Activated CD4-positive, alpha-beta memory T cell treated with anti-CD3 and anti-CD28 coated beads, Interleukin-2, amount 10 ng/mL, durations not matched to agents 7 days and 5 days (primary cell): ENCODE measurements at regions not wholly inside any gene's neighbourhood (a gene's known extent, or its start where the extent isn't known, plus 50 kb on each side); places are given as distances from the start of the nearest gene placed in this dataset.
A peak's percentile ranks its signal among the peaks of the same experiment; 100 is the strongest.
"Not testable (repeated sequence)": the region's sequence is repeated elsewhere in the genome, so short reads cannot be mapped to it uniquely, and the experiment has no call there.

Source experiments
- CTCF ChIA-PET: fragments of 350-600 bp; sonication (Branson Sonifier 250); formaldehyde crosslinking; loops from one replicate; lab custom pipeline; 2021; ENCODE audit warnings: antibody characterized with exemption, inconsistent platforms; lab: Charles Lee
- POLR2A ChIA-PET: fragments of 350-600 bp; sonication (Branson Sonifier 250); formaldehyde crosslinking; loops from one replicate; lab custom pipeline; 2021; ENCODE audit warnings: antibody characterized with exemption; lab: Charles Lee
- DNase-seq: peaks from one replicate; pipeline ENCODE4 v3.0.0-alpha.2; 2020
- H3K27ac Mint-ChIP-seq: one replicate; pipeline ENCODE4 v1.8.0; 2021; ENCODE audit warnings: mild to moderate bottlenecking, mixed read lengths
- H3K27me3 Mint-ChIP-seq: one replicate; pipeline ENCODE4 v1.8.0; 2021; ENCODE audit warnings: mixed read lengths
- H3K36me3 Mint-ChIP-seq: one replicate; pipeline ENCODE4 v1.8.0; 2021; ENCODE audit warnings: low read depth, mixed read lengths
- H3K4me1 Mint-ChIP-seq: one replicate; pipeline ENCODE4 v1.8.0; 2021; ENCODE audit warnings: mixed read lengths
- H3K4me3 Mint-ChIP-seq: one replicate; pipeline ENCODE4 v1.8.0; 2021; ENCODE audit warnings: mild to moderate bottlenecking, mixed read lengths
- H3K9me3 Mint-ChIP-seq: one replicate; pipeline ENCODE4 v1.8.0; 2021; ENCODE audit warnings: mixed read lengths

DNA sequence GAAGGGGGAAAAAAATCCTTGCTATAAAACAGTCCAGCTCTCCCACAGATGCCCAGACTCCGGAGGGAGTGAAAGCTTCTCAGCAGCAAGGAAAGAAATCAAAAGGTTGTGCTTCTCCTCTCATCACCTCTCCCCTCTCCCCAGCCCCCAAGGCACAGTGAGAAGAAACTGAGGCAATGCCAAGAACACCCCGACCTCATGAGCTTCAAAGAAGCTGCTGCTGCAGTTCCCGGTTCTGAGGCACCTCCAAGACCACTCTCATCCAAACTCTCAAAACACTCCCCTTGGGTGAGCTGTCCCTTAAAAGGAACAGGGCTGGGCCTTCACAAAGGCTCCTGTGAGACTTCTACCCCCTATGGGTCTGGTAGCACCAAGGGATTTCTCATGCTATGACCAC lies 62.0 kb upstream of the KLF7 start:
- POLR2A ChIA-PET: no interaction called here
- CTCF ChIA-PET: no interaction called here
- H3K4me1 Mint-ChIP-seq: peaks cover 47% of the 10 kb centered on the region

DNA sequence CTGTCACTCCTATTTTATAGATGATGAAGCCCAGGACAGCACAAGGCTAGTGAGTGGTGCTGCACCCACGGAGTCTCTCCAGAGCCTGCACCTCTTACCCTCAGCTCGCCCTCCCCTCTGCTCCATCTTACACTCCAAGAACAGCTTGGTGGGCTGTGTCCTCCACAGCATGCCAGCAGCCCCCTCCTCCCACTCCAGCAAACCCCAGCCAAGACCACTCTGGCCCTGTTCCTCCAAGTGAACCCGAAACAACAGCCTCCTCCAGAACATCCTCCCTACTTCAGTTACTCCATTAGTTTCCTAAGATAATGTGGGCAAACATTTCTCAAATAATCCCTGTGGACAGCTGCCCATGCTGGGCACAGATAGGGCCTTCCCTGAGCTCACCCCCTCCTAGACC lies 62.7 kb upstream of the KLF7 start:
- Mint-ChIP-seq H3K27ac (no peak overlapping the region), H3K4me1 (peaks cover 42% of the 10 kb centered on the region), H3K4me3 (no peak overlapping the region), H3K27me3 (peaks cover 2% of the 10 kb centered on the region), H3K36me3 (no peaks in the 10 kb centered on the region), H3K9me3 (no peaks in the 10 kb centered on the region)
- no peak for DNase-seq
- POLR2A ChIA-PET: no interaction called here
- CTCF ChIA-PET: no interaction called here

More for the DNA sequence above, 62.0 kb upstream of the KLF7 start:
- Mint-ChIP-seq H3K9me3 (no peaks in the 10 kb centered on the region), H3K36me3 (no peaks in the 10 kb centered on the region), H3K27ac (no peak overlapping the region), H3K27me3 (peaks cover 2% of the 10 kb centered on the region), H3K4me3 (no peak overlapping the region)
- no peak for DNase-seq

DNA sequence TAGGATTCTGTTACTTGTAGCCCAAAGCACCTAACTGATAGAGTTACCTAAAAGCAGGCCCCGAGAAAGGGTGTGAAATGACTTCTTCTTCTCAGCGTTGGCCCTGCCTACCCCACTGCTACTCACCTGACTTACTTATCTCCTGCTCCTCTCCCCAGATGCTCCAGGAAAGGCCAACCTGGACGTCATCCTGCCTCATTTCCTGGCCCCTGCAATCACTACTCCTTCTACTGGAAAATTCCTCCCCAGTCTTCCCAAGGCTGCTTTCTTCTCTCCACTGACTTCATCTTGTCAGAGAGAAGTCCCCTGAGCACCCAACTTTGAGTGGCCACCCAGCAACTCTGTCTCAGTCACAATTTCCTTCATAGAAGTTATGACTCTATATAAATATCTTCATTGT lies 63.4 kb upstream of the KLF7 start:
- POLR2A ChIA-PET: no interaction called here
- CTCF ChIA-PET: interaction anchor here (0.6 to 0.9 kb wide), 2 partner anchors 11 to 159 kb away, joined by 3 to 4 read pairs; no protein-coding TSS in a partner anchor
- no peak overlapping the region for H3K4me3 Mint-ChIP-seq
- H3K4me1 Mint-ChIP-seq: peaks cover 40% of the 10 kb centered on the region
- H3K36me3 Mint-ChIP-seq: no peaks in the 10 kb centered on the region
- DNase-seq: no peak
- H3K9me3 Mint-ChIP-seq: no peaks in the 10 kb centered on the region
- no peak overlapping the region for H3K27ac Mint-ChIP-seq
- peaks cover 2% of the 10 kb centered on the region for H3K27me3 Mint-ChIP-seq

DNA sequence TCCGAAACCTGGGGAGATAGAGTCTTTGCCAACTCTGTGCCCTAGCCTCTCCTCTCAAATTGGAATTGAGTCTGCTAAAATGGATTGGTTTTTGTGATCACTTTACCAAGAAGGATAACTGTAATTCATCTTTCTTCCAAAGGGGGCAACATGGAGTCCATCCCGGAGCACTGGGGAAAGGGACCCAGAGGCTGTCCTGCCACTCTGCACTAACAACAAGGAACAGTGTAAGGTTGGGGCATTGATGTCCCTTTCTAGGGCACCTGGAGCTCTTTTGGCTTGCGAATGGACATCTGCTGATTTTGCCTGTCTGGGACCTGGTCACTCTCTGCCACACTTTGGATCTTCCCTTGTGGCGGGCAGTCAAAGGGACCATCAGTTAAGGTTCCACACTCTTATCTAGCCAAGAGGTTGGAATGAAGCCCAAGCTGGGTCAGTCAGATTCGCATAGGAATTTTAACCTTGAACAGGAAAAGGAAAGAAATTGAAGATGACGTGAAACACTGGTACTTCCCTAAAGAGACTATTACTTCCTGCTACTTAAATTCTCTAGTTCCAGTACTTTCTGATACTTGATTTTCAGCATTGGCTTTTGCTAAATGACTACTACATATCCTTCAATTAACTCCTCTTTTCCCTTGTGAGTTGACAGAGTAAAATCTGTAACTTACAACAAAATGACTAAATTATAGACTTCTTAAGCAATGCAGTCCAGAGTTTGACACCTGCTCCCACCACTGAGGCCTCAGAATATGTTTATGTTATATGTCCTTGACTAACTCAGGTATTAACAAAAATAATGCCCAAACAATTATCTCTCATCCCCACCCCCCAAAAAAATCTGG lies 64.7 kb upstream of the KLF7 start:
- DNase-seq: no peak
- Mint-ChIP-seq H3K4me1 (peaks cover 28% of the 10 kb centered on the region), H3K36me3 (no peaks in the 10 kb centered on the region), H3K27ac (no peak overlapping the region), H3K4me3 (no peak overlapping the region), H3K9me3 (no peaks in the 10 kb centered on the region), H3K27me3 (peaks cover 2% of the 10 kb centered on the region)
- ChIA-PET POLR2A (no interaction called here), CTCF (interaction anchor here (0.9 kb wide), 1 partner anchor 10 kb away, joined by 4 read pairs; no protein-coding TSS in a partner anchor)

DNA sequence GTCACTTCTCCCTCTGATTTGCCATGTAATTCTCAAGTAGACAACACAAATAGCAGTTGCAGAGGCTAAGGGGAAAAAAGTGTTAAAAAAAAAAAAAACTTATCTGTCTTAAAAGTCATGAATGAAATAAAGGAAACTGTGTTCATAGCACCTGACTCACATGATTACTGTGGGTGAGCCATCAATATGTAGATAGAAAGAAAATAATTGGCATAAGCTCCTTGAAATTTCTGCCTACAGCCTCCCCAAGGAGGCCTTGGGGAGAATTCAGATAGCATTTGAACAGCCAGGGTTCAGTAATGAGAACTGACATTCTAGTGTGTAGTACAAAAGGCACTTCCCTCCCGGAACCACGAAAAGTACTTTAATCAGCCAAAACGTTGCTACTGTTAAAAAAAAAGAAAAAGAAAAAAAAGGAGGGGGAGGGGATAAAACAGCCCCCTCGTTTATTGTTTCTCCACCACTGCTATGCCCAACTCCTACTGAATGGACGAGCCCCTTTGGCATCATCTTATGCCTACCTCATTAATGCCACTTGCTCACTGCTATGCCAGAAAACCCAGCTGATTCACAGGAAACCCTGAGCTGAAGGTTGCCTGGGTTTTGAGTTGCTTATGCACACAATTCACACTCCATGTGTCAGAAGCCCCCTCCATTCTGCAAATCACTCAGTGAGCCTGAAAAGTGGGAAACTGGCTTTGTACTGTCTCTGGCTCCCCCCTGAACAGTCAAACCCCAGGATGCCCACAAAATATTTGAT lies 65.5 kb upstream of the KLF7 start:
- ChIA-PET POLR2A (no interaction called here), CTCF (no interaction called here)
- DNase-seq: no peak
- no peaks in the 10 kb centered on the region for H3K9me3 Mint-ChIP-seq
- no peak overlapping the region for H3K4me3 Mint-ChIP-seq
- H3K27me3 Mint-ChIP-seq: peaks cover 2% of the 10 kb centered on the region
- peaks cover 22% of the 10 kb centered on the region for H3K4me1 Mint-ChIP-seq
- H3K27ac Mint-ChIP-seq: no peak overlapping the region
- no peaks in the 10 kb centered on the region for H3K36me3 Mint-ChIP-seq

DNA sequence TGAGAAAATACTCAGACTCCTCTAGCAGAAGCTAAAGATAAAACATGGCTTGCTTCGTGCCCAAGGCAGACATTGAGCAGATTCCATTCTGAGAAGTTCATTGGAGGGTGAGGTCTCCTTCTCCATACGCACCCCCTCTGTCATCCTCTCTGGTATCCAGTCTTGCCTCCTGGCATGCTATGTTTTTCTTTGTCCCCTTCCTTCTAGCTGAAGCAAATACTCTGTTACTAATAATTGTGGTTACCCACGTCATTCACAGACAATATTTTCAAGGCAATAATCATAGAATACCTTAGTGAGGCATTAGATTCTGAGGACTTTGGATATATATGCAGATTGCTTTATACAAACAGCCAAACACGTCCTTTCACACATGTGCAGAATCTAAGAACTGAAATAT lies 66.2 kb upstream of the KLF7 start:
- Mint-ChIP-seq H3K9me3 (no peaks in the 10 kb centered on the region), H3K4me3 (no peak overlapping the region), H3K36me3 (no peaks in the 10 kb centered on the region), H3K27ac (no peak overlapping the region), H3K27me3 (peaks cover 2% of the 10 kb centered on the region), H3K4me1 (peaks cover 15% of the 10 kb centered on the region)
- ChIA-PET POLR2A (interaction anchor here (0.5 kb wide), 1 partner anchor 237 kb away, joined by 3 read pairs; no protein-coding TSS in a partner anchor), CTCF (no interaction called here)
- no peak for DNase-seq

DNA sequence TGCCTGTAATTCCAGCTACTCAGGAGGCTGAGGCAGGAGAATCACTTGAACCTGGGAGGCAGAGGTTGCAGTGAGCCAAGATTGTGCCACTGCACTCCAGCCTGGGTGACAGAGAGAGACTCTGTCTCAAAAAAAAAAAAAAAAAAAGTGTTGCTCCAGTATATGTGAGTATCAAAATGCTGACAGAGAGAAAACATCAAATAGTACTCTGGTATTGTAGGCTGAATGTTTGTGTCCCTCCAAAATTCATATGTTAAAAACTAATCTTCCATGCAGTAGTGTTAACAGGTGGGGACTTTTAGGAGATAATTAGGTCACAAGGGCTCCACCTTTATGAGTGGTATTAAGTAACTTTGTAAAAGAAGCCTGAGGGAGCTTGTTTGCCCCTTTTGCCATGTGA lies 67.4 kb upstream of the KLF7 start:
- H3K36me3 Mint-ChIP-seq, H3K4me3 Mint-ChIP-seq, H3K27me3 Mint-ChIP-seq, H3K9me3 Mint-ChIP-seq, DNase-seq, POLR2A ChIA-PET, H3K27ac Mint-ChIP-seq, CTCF ChIA-PET: not testable (repeated sequence)
- H3K4me1 Mint-ChIP-seq: peaks cover 18% of the 10 kb centered on the region

DNA sequence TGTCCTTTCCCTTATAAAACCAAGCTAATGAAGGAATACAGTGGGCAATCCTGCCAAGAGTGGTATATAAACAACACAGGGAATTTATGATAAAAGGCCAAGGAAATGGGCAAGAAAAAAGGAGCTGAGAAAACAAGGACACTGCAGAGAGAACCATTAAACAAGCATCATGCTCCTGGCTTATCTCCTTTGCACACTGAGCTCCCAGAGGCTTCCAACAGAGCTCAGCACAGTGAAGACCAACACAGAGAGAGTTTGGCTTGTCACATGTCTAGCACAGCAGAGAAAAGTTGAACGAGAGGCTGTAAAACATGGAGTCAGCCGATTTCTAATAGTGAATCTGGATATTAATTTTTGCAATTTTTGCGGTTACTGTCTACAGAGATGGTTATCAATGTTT lies 68.0 kb upstream of the KLF7 start:
- DNase-seq: no peak
- Mint-ChIP-seq H3K4me3 (no peak overlapping the region), H3K9me3 (no peaks in the 10 kb centered on the region), H3K27ac (no peak overlapping the region), H3K36me3 (peaks cover 2% of the 10 kb centered on the region), H3K27me3 (no peaks in the 10 kb centered on the region), H3K4me1 (peaks cover 18% of the 10 kb centered on the region)
- ChIA-PET POLR2A (no interaction called here), CTCF (no interaction called here)

DNA sequence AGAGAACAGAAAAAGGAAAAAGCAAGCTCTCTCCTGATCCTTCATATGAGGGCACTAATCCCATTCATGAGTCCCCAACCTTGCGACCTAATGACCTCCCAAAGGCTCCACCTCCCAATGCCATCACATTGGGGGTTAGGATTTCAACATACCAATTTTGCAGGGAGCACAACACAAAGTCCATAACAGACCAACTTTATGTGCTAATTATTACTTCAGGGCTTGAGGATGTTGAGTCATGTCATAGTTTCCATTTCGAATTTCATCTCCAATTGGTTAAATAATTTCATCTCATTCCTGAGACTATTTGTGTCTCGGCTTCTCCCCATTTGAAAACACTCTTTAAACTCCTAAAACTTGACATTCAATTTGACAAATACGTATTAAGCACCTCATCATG lies 69.9 kb upstream of the KLF7 start:
- no peak overlapping the region for H3K4me3 Mint-ChIP-seq
- peaks cover 14% of the 10 kb centered on the region for H3K4me1 Mint-ChIP-seq
- no peak overlapping the region for H3K27ac Mint-ChIP-seq
- no peaks in the 10 kb centered on the region for H3K27me3 Mint-ChIP-seq
- ChIA-PET CTCF (no interaction called here), POLR2A (no interaction called here)
- no peaks in the 10 kb centered on the region for H3K9me3 Mint-ChIP-seq
- H3K36me3 Mint-ChIP-seq: peaks cover 2% of the 10 kb centered on the region
- no peak for DNase-seq

DNA sequence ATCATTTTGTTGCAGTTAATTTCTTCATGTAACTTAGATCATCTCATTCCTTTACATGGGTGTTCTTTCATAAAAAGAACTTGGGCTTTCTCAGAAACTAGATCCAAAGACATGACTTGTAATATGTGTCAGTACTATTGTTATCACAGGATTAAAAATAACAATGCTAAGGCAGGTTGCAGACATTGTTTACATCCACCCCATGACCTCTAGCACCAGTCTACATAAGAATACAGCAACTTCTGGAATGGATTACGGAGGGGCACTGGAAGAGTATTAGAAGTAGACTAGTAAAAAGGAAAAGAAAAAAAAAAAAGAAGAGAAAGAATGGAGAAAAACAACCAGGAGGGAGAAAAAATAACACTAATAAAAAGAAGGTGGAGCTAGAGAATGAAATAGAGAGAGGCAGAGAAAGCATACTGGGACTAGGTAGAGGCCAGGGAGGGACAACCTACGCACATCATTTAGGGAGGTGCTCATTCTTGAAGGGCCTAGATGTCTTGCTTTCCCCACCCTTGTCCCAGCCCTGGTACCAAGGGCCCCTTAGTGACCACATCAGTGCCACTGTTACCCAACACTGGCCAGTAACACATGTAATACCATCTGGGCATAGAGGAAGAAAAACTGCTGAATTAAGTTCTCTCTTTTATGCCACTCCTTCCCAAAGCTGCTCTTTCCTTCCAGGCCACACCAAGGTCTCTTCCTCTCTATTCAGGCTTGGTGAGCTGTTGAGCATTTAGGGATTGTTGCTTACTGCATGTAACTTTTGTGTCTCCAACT lies 70.6 kb upstream of the KLF7 start:
- H3K27ac Mint-ChIP-seq: no peak overlapping the region
- POLR2A ChIA-PET: no interaction called here
- CTCF ChIA-PET: interaction anchor here (1.5 kb wide), 1 partner anchor 117 kb away, joined by 3 read pairs; no protein-coding TSS in a partner anchor
- no peak for DNase-seq
- H3K9me3 Mint-ChIP-seq: no peaks in the 10 kb centered on the region
- no peak overlapping the region for H3K4me3 Mint-ChIP-seq
- peaks cover 2% of the 10 kb centered on the region for H3K36me3 Mint-ChIP-seq
- peaks cover 7% of the 10 kb centered on the region for H3K4me1 Mint-ChIP-seq
- no peaks in the 10 kb centered on the region for H3K27me3 Mint-ChIP-seq

DNA sequence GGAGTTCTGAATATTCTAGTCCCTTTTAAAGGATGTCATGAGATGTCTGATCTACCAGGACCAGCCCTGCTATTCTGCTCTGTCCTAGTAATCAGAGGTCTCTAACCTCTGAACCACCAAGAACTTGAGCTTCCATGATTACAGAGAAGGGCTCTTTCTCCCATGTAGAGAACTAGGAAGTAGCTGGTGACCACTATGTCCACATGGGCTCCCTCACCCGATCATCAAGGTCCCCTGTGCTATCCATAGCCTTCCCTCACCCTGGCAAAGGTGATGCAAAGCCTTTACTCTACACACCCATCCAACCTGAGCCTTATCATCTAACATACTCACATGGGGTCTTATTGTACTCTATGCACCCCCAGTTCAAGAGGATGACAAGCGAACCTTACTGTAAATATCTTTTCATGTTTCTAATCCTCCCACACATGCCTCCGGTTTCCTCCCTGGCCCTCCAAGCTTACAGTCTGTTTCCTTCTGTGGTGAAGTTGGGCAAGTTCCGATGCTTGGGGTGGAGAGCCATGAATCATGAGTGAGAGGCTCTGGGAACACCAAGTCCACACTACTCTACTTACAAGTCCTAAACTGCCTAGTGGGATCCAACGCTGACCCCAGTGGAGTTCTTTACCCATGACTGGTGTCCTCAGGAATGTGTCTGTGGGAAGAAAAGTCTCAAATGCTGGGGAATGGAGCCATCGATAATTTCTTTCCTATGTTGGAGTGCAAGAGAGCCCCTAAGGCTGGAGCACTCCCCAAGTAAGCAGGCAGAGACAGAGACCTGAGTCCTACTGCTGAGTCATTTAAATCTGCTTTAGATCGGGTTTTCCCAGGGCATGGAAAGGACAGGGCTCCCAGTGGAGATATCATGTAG lies 73.3 kb upstream of the KLF7 start:
- DNase-seq: peak; percentile 28
- H3K27me3 Mint-ChIP-seq: no peaks in the 10 kb centered on the region
- ChIA-PET CTCF (interaction anchor here (0.8 to 1.1 kb wide), 3 partner anchors 9 to 234 kb away, joined by 3 to 4 read pairs (median 3); no protein-coding TSS in a partner anchor), POLR2A (interaction anchor here (0.7 to 1.6 kb wide), 5 partner anchors 14 to 291 kb away, joined by 3 to 14 read pairs (median 4); partner anchors contain the start of genes CREB1 and KLF7)
- peaks cover 15% of the 10 kb centered on the region for H3K4me1 Mint-ChIP-seq
- no peak overlapping the region for H3K27ac Mint-ChIP-seq
- H3K4me3 Mint-ChIP-seq: no peak overlapping the region
- H3K9me3 Mint-ChIP-seq: peaks cover 2% of the 10 kb centered on the region
- peaks cover 2% of the 10 kb centered on the region for H3K36me3 Mint-ChIP-seq
